ENCODE measurements at regions not wholly inside any gene's neighbourhood (a gene's known extent, or its start where the extent isn't known, plus 50 kb on each side); places are given as distances from the start of the nearest gene placed in this dataset.
A peak's percentile ranks its signal among the peaks of the same experiment; 100 is the strongest.
"Not testable (repeated sequence)": the region's sequence is repeated elsewhere in the genome, so short reads cannot be mapped to it uniquely, and the experiment has no call there.

GRCh38 chr6:11888727-11889126 is 110.1 kb upstream of the ADTRP start:
- no peak for DNase-seq

GRCh38 chr6:11885159-11885558 is 106.6 kb upstream of the ADTRP start:
- no peak for DNase-seq

GRCh38 chr6:11883471-11883870 is 104.9 kb upstream of the ADTRP start:
- not testable (repeated sequence) for DNase-seq

GRCh38 chr6:11880156-11880555 is 101.6 kb upstream of the ADTRP start:
- DNase-seq, result not testable (repeated sequence)

GRCh38 chr6:11878735-11879134 is 100.1 kb upstream of the ADTRP start:
- no peak for DNase-seq

GRCh38 chr6:11878029-11878428 is 99.4 kb upstream of the ADTRP start:
- no peak for DNase-seq

GRCh38 chr6:11876934-11877433 is 98.4 kb upstream of the ADTRP start:
- DNase-seq, result no peak

- no peak for DNase-seq
Observed at GRCh38 chr6:11875325-11876109, 96.9 kb upstream of the ADTRP start.

GRCh38 chr6:11869672-11870340 is 91.2 kb upstream of the ADTRP start:
- DNase-seq, result peak; percentile 38

GRCh38 chr6:11868392-11868791 is 89.8 kb upstream of the ADTRP start:
- no peak for DNase-seq

GRCh38 chr6:11865680-11866300 is 87.2 kb upstream of the ADTRP start:
- DNase-seq, result no peak

- DNase-seq, result no peak
Observed at GRCh38 chr6:11858439-11858838, 79.8 kb upstream of the ADTRP start.

GRCh38 chr6:11855743-11856142 is 77.1 kb upstream of the ADTRP start:
- DNase-seq, result no peak

GRCh38 chr6:11854408-11855165 is 76.0 kb upstream of the ADTRP start:
- DNase-seq, result no peak

- no peak for DNase-seq
Observed at GRCh38 chr6:11853678-11854407, 75.2 kb upstream of the ADTRP start.

- no peak for DNase-seq
Observed at GRCh38 chr6:11852061-11852651, 73.6 kb upstream of the ADTRP start.

- no peak for DNase-seq
Observed at GRCh38 chr6:11851387-11851786, 72.8 kb upstream of the ADTRP start.

- no peak for DNase-seq
Observed at GRCh38 chr6:11848852-11849731, 70.5 kb upstream of the ADTRP start.

GRCh38 chr6:11848346-11848651 is 69.7 kb upstream of the ADTRP start:
- no peak for DNase-seq

GRCh38 chr6:11847515-11848345 is 69.1 kb upstream of the ADTRP start:
- no peak for DNase-seq

All from hindlimb muscle (tissue), 1 donor.